GM18498 (cell line): ENCODE measurements at regions not wholly inside any gene's neighbourhood (a gene's known extent, or its start where the extent isn't known, plus 50 kb on each side); places are given as distances from the start of the nearest gene placed in this dataset.
"Not testable (repeated sequence)": the region's sequence is repeated elsewhere in the genome, so short reads cannot be mapped to it uniquely, and the experiment has no call there.

ENCODE experiments used
- ATAC-seq: cut with Tn5 transposase; IDR thresholded peaks from one replicate; pipeline ENCODE4 v1.9.1; 2021; ENCODE audit warnings: mild to moderate bottlenecking, moderate library complexity; ENCODE audit not compliant: unreplicated experiment

- no peak for ATAC-seq
These were observed 90.3 kb upstream of the ZNF438 start for GRCh38 chr10:31121757-31122577.

GRCh38 chr10:31123946-31124345 lies 92.3 kb upstream of the ZNF438 start:
- no peak for ATAC-seq

- no peak for ATAC-seq
These were observed 93.2 kb upstream of the ZNF438 start for GRCh38 chr10:31124852-31125251.

- ATAC-seq = no peak
These were observed 94.1 kb upstream of the ZNF438 start for GRCh38 chr10:31125789-31126188.

- ATAC-seq = no peak
These were observed 94.9 kb upstream of the ZNF438 start for GRCh38 chr10:31126593-31126992.

GRCh38 chr10:31128536-31128935 lies 96.9 kb upstream of the ZNF438 start:
- ATAC-seq = no peak

GRCh38 chr10:31129271-31129670 lies 97.6 kb upstream of the ZNF438 start:
- no peak for ATAC-seq

GRCh38 chr10:31129880-31130405 lies 98.3 kb upstream of the ZNF438 start:
- ATAC-seq = no peak

GRCh38 chr10:31130406-31130805 lies 98.7 kb upstream of the ZNF438 start:
- ATAC-seq = no peak

GRCh38 chr10:31131251-31131650 lies 99.6 kb upstream of the ZNF438 start:
- no peak for ATAC-seq

- ATAC-seq = no peak
These were observed 101.1 kb upstream of the ZNF438 start for GRCh38 chr10:31132681-31133244.

GRCh38 chr10:31133251-31133791 lies 101.7 kb upstream of the ZNF438 start:
- no peak for ATAC-seq

GRCh38 chr10:31133792-31134310 lies 102.2 kb upstream of the ZNF438 start:
- ATAC-seq = peak; percentile 71

GRCh38 chr10:31134311-31134952 lies 102.8 kb upstream of the ZNF438 start:
- ATAC-seq = peak; percentile 34

GRCh38 chr10:31135171-31135570 lies 103.5 kb upstream of the ZNF438 start:
- no peak for ATAC-seq

GRCh38 chr10:31135791-31136190 lies 104.1 kb upstream of the ZNF438 start:
- not testable (repeated sequence) for ATAC-seq

- no peak for ATAC-seq
These were observed 104.7 kb upstream of the ZNF438 start for GRCh38 chr10:31136386-31136785.

GRCh38 chr10:31136930-31137885 lies 105.5 kb upstream of the ZNF438 start:
- no peak for ATAC-seq

GRCh38 chr10:31138026-31138553 lies 106.4 kb upstream of the ZNF438 start:
- ATAC-seq = no peak

GRCh38 chr10:31139497-31139896 lies 107.8 kb upstream of the ZNF438 start:
- no peak for ATAC-seq
